H1 (cell line): ENCODE measurements at regions not wholly inside any gene's neighbourhood (a gene's known extent, or its start where the extent isn't known, plus 50 kb on each side); places are given as distances from the start of the nearest gene placed in this dataset.

ENCODE experiments used
- CHD1 ChIP-seq: IDR thresholded peaks from 2 replicates; pipeline ENCODE4 v1.6.1; 2012; ENCODE audit warnings: low read depth, low read length, improper control_type of control experiment
- CREB1 ChIP-seq: IDR thresholded peaks from 2 replicates; pipeline ENCODE4 v1.6.1; 2012; ENCODE audit warnings: inconsistent platforms
- CTCF ChIP-seq, 3 experiments: IDR thresholded peaks; 1 replicate in 2 of 3; 2 replicates in 1 of 3; pipeline versions ENCODE4 v1.5.1 to v1.6.1; 2011; ENCODE audit warnings: low read length in 3 of 3, mild to moderate bottlenecking in 3 of 3, inconsistent platforms in 2 of 3, low read depth in 1 of 3, moderate library complexity in 1 of 3; ENCODE audit not compliant: insufficient read depth in 1 of 3; ENCODE audit errors: control extremely low read depth in 1 of 3
- EP300 ChIP-seq, 2 experiments: IDR thresholded peaks; 1 replicate in 1 of 2; 2 replicates in 1 of 2; pipeline ENCODE4 v1.6.1; 2011 to 2012; ENCODE audit warnings: low read depth in 2 of 2, low read length in 2 of 2, mild to moderate bottlenecking in 2 of 2, borderline replicate concordance in 1 of 2, inconsistent platforms in 1 of 2, moderate library complexity in 1 of 2
- EZH2 ChIP-seq: fragments of 200-600 bp; sonication (generic); IDR thresholded peaks from 2 replicates; pipeline ENCODE4 v1.7.1; 2012; ENCODE audit warnings: low read depth, mild to moderate bottlenecking, moderate library complexity, low read length, inconsistent platforms; ENCODE audit not compliant: severe bottlenecking
- HDAC6 ChIP-seq: IDR thresholded peaks from one replicate; pipeline ENCODE4 v1.7.1; 2012; ENCODE audit warnings: low read depth, mild to moderate bottlenecking, inconsistent platforms, low read length, moderate library complexity
- MAX ChIP-seq: IDR thresholded peaks from 2 replicates; pipeline ENCODE4 v1.6.1; 2012; ENCODE audit warnings: inconsistent platforms
- POLR2A ChIP-seq, 2 experiments: IDR thresholded peaks; 1 replicate in 1 of 2; 2 replicates in 1 of 2; pipeline ENCODE4 v1.6.1; 2011; ENCODE audit warnings: low read depth in 2 of 2, low read length in 2 of 2, mild to moderate bottlenecking in 2 of 2; ENCODE audit errors: control extremely low read depth in 1 of 2
- RFX5 ChIP-seq: IDR thresholded peaks from 2 replicates; pipeline ENCODE4 v1.6.1; 2011; ENCODE audit warnings: low read depth, low read length, improper control_type of control experiment, borderline replicate concordance
- SIN3A ChIP-seq, 2 experiments: IDR thresholded peaks in 1 of 2; conservative IDR thresholded peaks in 1 of 2; 2 replicates each; pipeline ENCODE4 v1.6.1; 2011 to 2012; ENCODE audit warnings: low read length in 2 of 2, improper control_type of control experiment in 1 of 2, low read depth in 1 of 2, mild to moderate bottlenecking in 1 of 2
- SP2 ChIP-seq: IDR thresholded peaks from 2 replicates; pipeline ENCODE4 v1.6.1; 2012; ENCODE audit warnings: mild to moderate bottlenecking, low read length, inconsistent platforms
- TBP ChIP-seq: IDR thresholded peaks from 2 replicates; pipeline ENCODE4 v1.6.1; 2011; ENCODE audit warnings: low read depth, low read length, improper control_type of control experiment

- no peak for TF ChIP-seq MAX
- TF ChIP-seq POLR2A (IDR thresholded peaks at IDR 0.05; ENCODE audit: control extremely low read depth in 1 of 2, low read depth in 2 of 2, low read length in 2 of 2): no peak
- no peak for TF ChIP-seq SIN3A (conservative IDR thresholded peaks at IDR 0.05 in 1 of 2, IDR thresholded peaks at IDR 0.05 in 1 of 2; ENCODE audit: low read depth in 1 of 2, low read length in 2 of 2)
- TF ChIP-seq SP2: no peak
- TF ChIP-seq EZH2: no peak
- TF ChIP-seq CTCF (IDR thresholded peaks at IDR 0.05; ENCODE audit: control extremely low read depth in 1 of 3, insufficient read depth in 1 of 3, low read depth in 1 of 3, low read length in 3 of 3): no peak
- no peak for TF ChIP-seq RFX5
- no peak for TF ChIP-seq CREB1
- no peak for TF ChIP-seq EP300 (IDR thresholded peaks at IDR 0.05; ENCODE audit: borderline replicate concordance in 1 of 2, low read depth in 2 of 2, low read length in 2 of 2)
- TF ChIP-seq HDAC6: no peak
- no peak for TF ChIP-seq TBP
- no peak for TF ChIP-seq CHD1
Observed at GRCh38 chr1:34441259-34442069, 264.8 kb downstream of the C1orf94 start.
